ENCODE measurements at regions not wholly inside any gene's neighbourhood (a gene's known extent, or its start where the extent isn't known, plus 50 kb on each side); places are given as distances from the start of the nearest gene placed in this dataset.

DNA sequence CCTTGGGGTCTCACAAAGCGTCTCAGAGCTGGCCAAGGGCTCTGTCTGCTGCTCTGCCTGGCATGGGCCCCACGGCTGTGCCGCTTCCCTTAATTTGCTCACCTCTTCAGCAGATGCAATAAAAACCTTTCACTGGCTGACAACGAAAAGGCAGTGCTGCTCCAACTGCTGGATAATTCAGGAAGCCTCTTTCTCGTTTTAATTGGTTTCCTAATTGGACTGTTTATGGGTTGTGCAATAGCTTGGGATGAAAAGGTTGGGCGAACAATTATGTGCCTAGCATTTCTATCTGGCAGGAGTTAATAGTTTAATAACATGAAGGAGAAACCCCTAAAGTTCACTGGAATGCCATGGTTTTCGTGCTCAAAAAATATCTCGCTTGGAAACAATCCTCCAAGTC, 234.1 kb upstream of the IRX5 start:
- ATAC-seq (no peak), DNase-seq (ENCODE audit: missing footprints) (no peak)
- intact Hi-C loops (cut with DNase I) = no loop called here

DNA sequence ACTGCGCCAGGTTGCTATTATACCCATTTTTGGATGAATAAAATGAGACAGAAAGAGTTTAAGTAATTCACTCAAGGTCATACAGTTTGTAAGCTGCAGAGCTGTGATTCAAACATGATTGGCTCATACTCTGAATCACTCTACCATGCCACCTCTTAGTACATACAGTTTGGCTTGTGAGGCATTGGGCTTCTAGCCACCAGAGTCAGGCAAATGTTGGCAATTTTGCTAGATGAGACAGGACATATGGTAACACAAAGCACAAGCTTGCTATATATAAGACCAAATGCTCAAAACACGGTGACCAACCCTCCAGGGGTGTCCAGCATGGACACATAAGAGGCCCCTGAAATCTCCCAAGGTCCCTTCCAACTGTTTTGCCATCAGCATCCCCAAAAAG, 236.0 kb upstream of the IRX5 start:
- ATAC-seq = no peak
- no peak for DNase-seq (ENCODE audit: missing footprints)
- intact Hi-C loops (cut with DNase I) = no loop called here

DNA sequence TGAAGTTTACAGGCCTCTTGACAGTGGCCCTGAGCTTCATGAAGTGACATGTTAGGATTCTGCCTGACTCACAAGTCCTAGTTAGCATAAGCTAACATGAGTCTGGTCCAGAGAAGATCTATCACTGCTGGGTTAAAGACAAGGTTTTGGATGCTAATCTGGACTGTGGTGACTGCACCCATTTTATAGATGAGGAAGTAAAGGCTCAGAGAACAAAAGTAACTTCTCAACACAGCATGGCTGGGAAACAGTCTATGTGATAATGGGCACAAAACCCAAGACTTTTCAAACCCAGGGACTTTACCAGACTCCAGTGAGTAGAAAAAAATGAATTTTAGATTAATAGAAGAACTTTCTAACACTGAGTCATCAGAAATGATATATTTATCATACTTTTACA, 236.8 kb upstream of the IRX5 start:
- DNase-seq (ENCODE audit: missing footprints) (no peak), ATAC-seq (no peak)
- intact Hi-C loops (cut with DNase I) = no loop called here

DNA sequence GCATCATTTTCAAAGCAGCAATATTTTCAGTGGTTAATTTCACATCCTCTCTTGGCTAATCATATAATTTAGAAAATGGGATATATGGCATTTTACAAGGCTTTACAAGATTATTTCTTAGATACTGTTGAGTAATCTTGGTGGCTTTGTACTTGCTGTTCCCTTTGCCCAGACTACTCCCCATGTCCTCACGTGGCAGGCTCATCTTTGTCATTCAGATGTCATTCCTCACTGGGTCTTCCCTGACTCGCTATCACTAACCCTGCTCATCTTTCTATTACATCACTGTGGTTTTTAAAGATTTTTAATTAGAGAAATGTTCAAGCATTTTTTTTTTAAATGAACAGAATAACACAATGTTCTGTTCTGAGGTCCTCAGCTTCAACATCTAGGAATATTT, 240.0 kb upstream of the IRX5 start:
- ATAC-seq (no peak), DNase-seq (ENCODE audit: missing footprints) (no peak)
- intact Hi-C loops (cut with DNase I) = no loop called here

DNA sequence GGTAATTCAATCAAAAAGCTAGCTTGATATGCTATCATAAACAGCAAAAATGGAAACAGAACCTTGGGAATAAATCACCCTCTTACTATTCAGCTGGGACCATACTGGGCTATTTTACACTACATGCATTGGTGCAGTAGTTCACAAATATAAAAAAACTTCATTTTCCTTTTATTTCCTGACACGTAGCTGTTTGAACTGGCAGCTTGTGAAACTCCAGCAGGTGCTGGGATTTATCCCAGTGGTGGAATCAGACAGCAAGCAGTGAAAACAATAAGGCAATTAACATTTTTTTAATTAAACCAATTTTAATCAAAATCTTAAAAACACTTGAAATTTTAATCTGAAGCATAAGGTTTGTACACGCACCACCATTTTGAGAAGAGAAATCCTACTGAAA, 240.4 kb upstream of the IRX5 start:
- intact Hi-C loops (cut with DNase I) = no loop called here
- ATAC-seq (no peak), DNase-seq (ENCODE audit: missing footprints) (no peak)

DNA sequence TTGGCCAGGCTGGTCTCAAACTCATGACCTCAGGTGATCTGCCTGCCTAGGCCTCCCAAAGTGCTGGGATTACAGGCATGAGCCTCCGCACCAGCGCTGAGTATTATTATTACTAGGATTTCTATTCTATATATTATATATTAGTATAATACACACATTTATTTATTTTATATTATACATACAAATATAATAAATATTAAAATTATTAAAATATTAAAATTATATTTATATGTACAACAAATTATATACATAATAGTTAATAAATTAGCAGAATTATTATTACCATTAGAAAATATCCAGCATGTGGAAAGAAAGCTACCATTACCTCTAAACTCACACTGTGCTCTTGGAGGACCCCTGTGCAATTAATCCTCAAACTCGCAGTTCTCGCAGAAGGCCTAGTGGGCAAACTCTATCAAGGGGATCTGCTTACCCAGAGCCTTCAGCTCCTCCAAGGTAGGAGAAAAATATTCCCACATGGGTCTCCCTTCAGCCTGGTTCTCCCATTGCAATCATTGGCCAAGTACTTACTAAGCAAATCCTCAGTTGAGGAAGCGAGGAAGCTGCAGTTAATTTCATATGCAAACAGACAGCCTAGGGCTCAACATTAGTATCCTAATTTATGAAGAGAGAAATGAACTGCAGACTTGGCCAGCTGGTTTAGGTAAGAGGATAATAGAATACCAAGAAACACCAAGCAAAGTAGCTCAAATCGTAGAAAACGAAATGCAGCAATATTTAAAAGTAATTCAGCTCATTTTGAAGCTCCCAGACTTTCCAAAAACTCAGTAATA, 241.4 kb upstream of the IRX5 start:
- DNase-seq (ENCODE audit: missing footprints) (no peak), ATAC-seq (no peak)
- intact Hi-C loops (cut with DNase I) = no loop called here

DNA sequence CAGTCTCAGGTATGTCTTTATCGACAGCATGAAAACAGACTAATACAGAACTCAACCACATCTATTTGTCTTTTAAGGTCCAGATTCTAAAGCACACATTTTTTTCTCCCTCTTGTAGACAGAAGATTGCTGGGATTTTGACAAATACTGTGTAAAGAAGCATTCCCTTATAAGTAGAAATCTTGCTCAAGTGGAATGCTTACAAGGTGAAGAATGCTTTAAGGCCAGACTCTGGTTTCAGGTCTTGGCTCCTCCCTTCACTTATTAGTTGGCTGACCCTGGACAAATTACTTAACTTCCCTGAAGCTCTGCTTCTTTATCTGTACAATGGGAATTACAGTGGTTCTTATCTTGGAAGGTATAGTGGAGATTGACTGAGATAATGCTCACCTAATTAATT, 242.3 kb upstream of the IRX5 start:
- DNase-seq (ENCODE audit: missing footprints) (no peak), ATAC-seq (no peak)
- intact Hi-C loops (cut with DNase I) = no loop called here

DNA sequence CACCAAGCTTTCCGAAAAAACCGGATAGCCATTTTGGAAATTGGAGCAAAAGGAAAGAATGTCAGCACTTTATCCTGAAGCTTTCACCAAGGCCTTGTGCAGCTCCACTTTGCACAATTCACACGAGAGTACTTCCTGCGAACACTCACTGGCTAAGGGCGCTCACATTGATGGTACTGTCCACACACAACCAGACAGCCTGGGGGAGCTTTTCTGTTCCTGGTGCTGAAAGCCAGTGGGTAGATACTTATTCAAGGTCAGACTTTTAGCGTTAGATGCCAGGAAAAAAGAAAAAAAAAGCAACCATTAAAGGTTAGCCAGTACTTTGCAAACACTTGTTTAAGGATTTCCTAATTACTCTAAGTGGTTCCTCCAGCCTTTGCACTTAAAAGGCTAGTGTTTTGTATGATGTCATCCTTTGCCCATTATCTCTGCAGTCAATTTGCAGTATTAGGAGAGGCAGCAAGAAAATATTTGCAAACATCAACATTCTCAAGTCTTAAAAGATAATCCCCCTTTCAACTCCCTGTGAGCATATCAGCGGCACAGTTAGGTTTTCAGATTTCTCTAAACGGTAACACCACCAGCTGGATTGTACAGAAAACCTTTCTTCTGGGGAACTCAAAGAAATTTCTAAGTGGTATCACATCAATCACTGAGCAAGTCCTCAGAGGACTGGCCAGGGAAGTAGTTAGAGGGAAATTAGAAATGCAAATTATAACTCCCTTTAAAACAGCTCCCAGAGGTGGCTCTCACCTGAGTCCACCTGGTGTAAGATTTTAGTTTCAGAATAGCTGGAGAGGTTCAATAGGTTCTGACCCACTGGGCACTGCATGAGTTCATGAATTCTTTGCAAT, 243.4 kb upstream of the IRX5 start:
- intact Hi-C loops (cut with DNase I) = no loop called here
- DNase-seq (ENCODE audit: missing footprints) = no peak
- no peak for ATAC-seq

DNA sequence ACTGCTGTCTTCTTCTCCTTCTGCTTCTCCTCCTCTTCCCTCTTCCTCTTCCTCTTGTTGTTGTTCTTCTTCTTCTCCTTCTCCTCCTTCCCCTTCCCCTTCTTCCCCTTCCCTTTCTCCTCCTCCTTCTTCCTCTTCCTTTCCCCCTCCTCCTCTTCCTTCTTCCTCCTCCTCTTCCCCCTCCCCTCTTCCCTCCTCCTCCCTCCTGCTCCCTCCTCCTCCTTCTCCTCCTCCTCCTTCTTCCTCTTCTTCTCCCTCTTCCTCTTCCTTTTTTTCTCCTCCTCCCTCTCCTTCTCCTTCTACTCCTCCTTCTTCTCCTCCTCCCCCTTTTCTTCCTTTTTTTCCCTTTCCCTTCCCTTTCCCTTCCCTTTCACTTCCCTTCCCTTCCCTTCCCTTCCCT, 245.0 kb upstream of the IRX5 start:
- ATAC-seq (no peak), DNase-seq (ENCODE audit: missing footprints) (no peak)
- intact Hi-C loops (cut with DNase I) = no loop called here

DNA sequence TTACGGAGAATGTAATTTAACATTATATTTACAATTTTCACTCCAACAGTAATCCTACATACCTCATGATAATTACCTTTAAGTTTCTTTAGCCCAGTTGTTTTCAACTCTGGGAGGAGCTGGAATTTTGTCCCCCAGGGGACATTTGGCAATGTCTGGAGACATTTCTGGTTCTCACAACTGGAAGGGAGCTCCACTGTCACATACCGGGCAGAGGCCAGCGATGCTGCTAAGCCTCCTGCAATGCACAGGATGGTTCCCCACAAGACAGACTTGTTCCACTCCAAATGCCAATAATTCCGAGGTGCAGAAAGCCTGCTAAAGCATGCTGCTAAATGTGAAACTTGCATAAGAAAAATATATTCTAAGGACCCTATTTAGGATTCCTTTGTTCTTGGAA, 251.1 kb upstream of the IRX5 start:
- intact Hi-C loops (cut with DNase I) = no loop called here
- ATAC-seq (no peak), DNase-seq (ENCODE audit: missing footprints) (no peak)

DNA sequence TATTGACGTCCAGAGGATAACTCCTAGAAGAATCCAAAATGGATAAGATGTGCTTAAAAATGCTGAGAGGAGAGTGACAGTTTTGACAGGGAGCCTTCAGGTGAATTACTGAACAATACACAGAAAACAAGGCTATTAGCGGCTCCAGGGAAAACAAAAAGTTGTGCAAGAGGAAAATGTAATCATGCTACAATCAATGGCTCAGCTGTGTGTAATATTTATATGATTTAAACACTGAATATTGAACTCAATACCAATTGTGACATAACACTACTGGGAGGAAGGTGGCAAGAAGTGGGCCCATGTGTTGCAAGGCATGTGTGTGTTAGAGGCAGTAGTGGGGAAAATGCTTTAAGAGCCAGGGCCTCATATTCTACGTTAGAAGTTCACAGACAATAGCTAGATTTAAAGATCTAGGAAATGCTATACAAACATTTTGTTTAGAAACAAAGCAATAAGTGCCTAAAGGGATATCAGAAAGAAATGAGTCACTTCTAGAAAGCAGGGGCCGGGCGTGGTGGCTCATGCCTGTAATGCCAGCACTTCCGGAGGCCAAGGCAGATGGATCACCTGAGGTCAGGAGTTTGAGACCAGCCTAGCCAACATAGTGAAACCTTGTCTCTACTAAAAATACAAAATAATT, 253.2 kb upstream of the IRX5 start:
- intact Hi-C loops (cut with DNase I) = no loop called here
- ATAC-seq (no peak), DNase-seq (ENCODE audit: missing footprints) (no peak)

DNA sequence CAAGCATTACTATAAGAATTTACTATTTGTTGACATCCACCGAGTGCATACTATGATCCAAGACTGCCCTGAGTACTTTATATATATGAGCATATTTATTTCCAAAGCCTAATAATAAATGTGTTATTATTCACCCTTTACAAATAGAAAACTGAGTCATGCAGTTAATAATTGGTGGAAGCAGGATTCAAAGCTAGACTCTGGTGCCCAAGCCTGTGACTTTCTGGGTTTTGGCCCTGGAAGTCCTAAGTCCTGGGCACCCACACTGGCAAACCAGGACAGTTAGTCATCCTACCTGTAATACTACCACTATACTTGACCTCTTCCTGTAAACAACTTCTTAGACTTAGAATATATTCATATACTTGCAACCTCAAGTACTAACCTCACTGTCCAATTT, 257.4 kb upstream of the IRX5 start:
- ATAC-seq (no peak), DNase-seq (ENCODE audit: missing footprints) (no peak)
- intact Hi-C loops (cut with DNase I) = no loop called here

DNA sequence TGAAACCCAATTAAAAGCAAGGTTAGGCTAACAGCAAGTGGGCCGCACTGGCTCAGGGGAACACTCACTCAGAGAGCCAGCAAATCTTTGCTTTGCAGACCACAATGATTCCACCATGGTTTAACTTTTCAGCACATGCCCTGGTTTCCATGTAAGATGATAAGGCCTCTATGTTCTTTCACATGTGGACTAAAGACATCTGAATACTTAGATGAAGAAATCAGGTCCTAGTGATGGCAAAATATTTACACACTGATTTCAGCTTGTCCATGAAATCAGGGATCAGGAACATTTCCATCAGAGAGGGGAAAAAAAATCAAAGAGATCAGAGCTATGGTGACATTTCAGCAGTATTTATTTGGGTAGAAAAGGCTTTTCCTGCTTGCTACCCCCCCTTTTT, 258.2 kb upstream of the IRX5 start:
- intact Hi-C loops (cut with DNase I) = no loop called here
- no peak for DNase-seq (ENCODE audit: missing footprints)
- ATAC-seq = no peak

DNA sequence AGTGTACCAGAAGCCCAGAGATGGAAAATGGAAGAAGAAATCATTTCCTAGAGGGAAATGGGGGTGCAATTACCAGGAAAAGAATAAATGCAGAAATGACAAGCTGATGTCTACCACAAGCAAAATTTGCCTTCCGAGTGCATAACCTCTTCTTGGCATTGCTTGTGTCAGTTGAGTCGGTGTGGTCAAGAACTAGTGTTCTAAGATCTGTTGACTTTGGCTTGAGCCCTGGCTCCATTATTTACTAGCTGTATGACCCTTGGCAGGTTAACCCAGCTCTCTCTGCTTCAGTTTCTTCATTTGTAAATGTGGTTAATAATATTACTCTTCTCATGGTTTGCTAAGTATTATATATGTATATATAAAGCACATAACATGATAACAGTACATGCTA, 273.0 kb upstream of the IRX5 start:
- intact Hi-C loops (cut with DNase I) = no loop called here

DNA sequence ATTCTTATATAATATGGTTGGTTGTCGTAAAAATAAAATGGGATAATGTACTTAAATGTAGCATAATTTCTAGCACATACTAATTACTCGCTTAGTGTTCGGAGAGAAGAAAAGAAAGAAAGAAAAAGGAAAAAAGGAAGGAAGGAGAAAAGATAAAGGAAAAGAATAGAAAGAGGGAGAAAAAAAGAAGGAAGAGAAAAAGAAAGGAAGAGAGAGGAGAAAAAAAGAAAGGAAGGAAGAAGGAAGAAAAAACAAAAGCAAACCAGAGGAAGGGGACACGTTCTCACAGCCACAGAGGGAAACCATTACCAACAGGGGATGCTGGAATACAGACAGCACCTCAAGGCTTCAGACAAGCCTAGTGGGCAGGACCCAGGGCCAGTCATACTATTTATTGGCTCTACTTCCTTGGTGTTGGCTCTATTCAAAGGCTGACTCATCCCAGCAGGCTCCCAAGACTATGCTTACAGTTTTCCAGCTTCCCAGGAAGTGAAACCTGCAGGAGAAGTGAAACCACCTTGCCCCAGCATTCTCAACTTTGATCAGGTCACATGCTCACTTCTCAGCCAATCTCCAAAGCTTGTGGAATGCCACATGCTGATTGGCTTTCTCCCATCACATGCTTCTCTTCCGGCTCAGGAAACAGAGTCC, 273.5 kb upstream of the IRX5 start:
- intact Hi-C loops (cut with DNase I) = no loop called here
- peak; percentile 74 for ATAC-seq
- DNase-seq (ENCODE audit: missing footprints) = no peak

More for the DNA sequence above, 273.0 kb upstream of the IRX5 start:
- DNase-seq (ENCODE audit: missing footprints) (no peak), ATAC-seq (no peak)

DNA sequence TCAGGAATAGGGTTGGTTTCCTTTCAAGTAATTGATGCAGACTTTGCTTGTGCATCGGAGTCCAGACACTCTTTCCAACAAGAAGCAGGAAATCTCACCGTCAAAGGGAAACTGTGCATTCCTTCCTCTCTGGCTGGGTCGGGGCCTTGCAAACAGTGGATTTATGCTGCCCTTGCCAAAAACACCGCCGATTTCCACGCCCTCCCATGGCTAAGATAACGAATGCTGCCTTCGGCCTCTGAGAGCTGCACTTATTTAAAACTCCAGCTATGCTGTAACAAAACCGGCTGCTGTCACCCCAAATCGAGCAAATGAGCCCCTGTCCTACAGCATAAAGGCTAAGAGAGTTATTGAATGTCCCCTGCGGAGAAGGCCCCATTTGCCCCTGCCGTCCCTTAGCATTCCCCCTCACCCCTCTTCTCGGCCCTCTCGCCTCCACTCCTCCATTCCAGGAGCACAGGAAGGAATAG, 275.5 kb upstream of the IRX5 start:
- ATAC-seq (peak; percentile 51), DNase-seq (ENCODE audit: missing footprints) (no peak)
- intact Hi-C loops (cut with DNase I) = no loop called here

DNA sequence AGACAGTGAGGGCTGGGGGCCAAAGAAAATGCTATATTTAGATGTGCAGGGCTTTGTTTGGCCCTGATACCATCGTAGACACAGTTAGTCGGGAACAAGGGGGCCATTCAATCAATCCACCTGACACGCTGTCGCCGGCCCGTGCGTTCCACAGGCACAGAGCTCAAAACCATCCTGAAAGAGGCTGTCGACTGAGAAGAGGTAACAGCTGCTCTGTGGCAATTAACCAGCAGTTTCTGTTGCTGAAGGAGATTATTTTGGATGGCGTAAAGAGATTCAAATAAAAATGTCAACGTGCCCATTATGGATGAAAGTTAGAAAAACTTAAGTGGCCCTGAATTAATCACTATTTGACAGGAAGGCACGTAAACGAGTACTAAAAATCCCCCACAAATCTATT, 276.2 kb upstream of the IRX5 start:
- DNase-seq (ENCODE audit: missing footprints) (no peak), ATAC-seq (peak; percentile 30)
- intact Hi-C loops (cut with DNase I) = loop anchor here (5.0 kb wide), 1 partner anchor 278 kb away; the partner anchor contains the start of gene IRX5

DNA sequence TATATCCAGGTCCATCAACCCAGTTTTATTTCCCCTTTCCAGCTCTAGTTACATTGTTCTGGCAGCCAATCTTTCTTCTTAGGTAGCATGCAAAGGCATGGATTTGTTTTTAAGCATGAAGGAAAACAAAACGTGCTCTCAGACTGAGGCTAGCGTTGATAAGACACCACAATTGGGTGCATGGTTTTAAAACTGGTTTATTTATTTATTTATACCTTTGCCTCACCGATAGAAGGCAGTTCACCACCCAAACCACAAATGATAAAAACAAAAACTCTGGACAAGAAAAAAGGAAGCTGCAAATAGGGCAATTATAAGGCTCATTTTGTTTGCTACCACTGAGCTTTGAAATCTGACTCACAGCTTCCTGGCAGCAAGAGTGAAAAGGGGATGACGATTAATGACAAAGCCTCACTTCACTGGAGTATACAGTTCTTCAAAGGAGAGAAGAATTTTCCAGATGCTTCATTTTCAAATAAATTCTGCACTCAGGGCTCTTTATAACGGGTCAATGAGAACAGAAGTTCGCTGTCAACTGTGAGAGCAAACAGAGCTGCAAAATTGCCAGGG, 278.4 kb upstream of the IRX5 start:
- no peak for DNase-seq (ENCODE audit: missing footprints)
- intact Hi-C loops (cut with DNase I) = loop anchor here (5.0 kb wide), 1 partner anchor 280 kb away; the partner anchor contains the start of gene IRX5
- no peak for ATAC-seq

Data from Right ventricle myocardium inferior (tissue), 1 donor.